GM06990 (cell line): ENCODE measurements at regions not wholly inside any gene's neighbourhood (a gene's known extent, or its start where the extent isn't known, plus 50 kb on each side); places are given as distances from the start of the nearest gene placed in this dataset.
"Not testable (repeated sequence)": the region's sequence is repeated elsewhere in the genome, so short reads cannot be mapped to it uniquely, and the experiment has no call there.

Source experiments
- DNase-seq: peaks from one replicate; pipeline ENCODE4 v3.0.0-alpha.2; 2011; ENCODE audit not compliant: insufficient read length; ENCODE audit errors: extremely low read depth
- H3K27me3 ChIP-seq: replicated peaks from 2 replicates; pipeline ENCODE4 v1.6.0; 2011; ENCODE audit warnings: low read length; ENCODE audit not compliant: control insufficient read depth, insufficient read depth
- H3K36me3 ChIP-seq: 2 replicates; pipeline ENCODE4 v1.5.1; 2011; ENCODE audit warnings: low read length; ENCODE audit not compliant: control insufficient read depth, insufficient read depth
- H3K4me3 ChIP-seq: replicated peaks from 2 replicates; pipeline ENCODE4 v1.5.1; 2011; ENCODE audit warnings: low read depth, mild to moderate bottlenecking, control low read depth, low read length
- CTCF ChIP-seq: IDR thresholded peaks from 2 replicates; pipeline ENCODE4 v1.5.1; 2011; ENCODE audit warnings: low read length, control low read depth, mild to moderate bottlenecking, inconsistent platforms; ENCODE audit not compliant: insufficient read depth, poor library complexity, severe bottlenecking

- DNase-seq, result no peak
- Histone ChIP-seq H3K4me3 (no peak overlapping the region), H3K36me3 (no peaks in the 10 kb centered on the region), H3K27me3 (peaks cover 1% of the 10 kb centered on the region)
- TF ChIP-seq CTCF, result no peak
Measured at GRCh38 chr20:47907031-47907675, 121.9 kb upstream of the SULF2 start.

DNA sequence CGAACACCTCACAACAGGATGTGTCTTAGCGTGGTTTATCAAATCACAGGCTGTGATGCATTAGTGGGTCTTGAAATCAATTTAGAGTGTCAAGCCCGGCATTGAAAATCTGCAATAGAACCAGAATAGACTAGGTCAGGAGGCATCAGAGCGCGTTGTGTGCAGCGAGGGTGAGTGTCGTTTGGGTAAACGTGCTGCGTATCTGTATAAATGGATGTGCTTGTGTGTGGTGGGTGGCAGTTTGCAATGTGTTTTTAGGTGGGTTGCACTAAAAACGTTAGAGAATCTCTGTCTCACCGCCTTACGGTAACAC lies 121.0 kb upstream of the SULF2 start:
- no peak for TF ChIP-seq CTCF
- Histone ChIP-seq H3K4me3 (no peak overlapping the region), H3K36me3 (no peaks in the 10 kb centered on the region), H3K27me3 (peaks cover 1% of the 10 kb centered on the region)
- DNase-seq, result no peak

- Histone ChIP-seq H3K27me3 (peaks cover 1% of the 10 kb centered on the region), H3K36me3 (no peaks in the 10 kb centered on the region), H3K4me3 (no peak overlapping the region)
- DNase-seq, result no peak
- no peak for TF ChIP-seq CTCF
Measured at GRCh38 chr20:47905628-47906347, 120.5 kb upstream of the SULF2 start.

GRCh38 chr20:47903009-47903408 lies 117.7 kb upstream of the SULF2 start:
- not testable (repeated sequence) for H3K36me3 ChIP-seq, H3K4me3 ChIP-seq, H3K27me3 ChIP-seq, DNase-seq

DNA sequence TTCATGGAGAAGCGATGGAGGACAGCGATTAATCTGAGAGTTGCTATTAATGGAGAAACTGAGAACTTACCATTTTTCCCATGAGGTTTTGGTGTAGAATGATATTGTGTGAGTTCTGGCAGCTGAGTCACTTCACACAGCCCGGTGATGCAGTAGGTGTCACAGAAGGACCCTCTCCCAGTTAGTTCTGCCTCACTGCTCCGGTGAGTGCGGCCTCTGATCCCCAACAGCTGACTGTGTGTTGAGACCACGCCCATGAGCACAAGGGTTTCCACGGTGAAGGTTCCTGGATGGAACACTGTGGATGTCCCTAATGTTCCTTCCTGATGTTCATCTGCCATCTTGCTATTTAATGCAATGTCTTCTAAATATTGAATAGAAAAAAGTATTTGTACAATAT lies 114.0 kb upstream of the SULF2 start:
- not testable (repeated sequence) for H3K27me3 ChIP-seq

DNA sequence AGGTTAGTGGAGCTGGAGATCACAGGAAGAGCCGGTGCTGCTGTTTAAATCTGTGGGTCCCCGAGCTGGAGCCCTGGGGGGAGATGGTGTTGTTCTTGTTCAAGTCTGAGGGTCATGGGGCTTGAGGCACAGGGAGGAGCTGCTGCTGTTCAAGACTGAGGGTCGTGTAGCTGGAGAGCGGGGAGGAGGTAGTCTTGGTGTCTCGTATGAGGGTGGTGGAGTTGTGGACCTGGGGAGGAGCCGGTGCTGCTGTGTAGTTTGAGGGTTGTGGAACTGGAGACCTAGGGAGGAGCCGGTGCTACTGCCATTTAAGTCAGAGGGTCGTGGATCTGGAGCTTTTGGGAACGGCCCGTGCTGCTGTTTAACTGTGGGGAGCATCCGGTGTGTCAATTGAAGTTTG lies 112.2 kb upstream of the SULF2 start:
- no peak for TF ChIP-seq CTCF
- Histone ChIP-seq H3K27me3 (no peaks in the 10 kb centered on the region; the same call in 1 of the 2 replicates), H3K36me3 (no peaks in the 10 kb centered on the region), H3K4me3 (no peak overlapping the region)
- DNase-seq, result no peak

More for the DNA sequence above, 114.0 kb upstream of the SULF2 start:
- not testable (repeated sequence) for H3K4me3 ChIP-seq, H3K36me3 ChIP-seq, DNase-seq

GRCh38 chr20:47892681-47893080 lies 107.4 kb upstream of the SULF2 start:
- H3K4me3 ChIP-seq, H3K27me3 ChIP-seq, H3K36me3 ChIP-seq, DNase-seq: not testable (repeated sequence)

DNA sequence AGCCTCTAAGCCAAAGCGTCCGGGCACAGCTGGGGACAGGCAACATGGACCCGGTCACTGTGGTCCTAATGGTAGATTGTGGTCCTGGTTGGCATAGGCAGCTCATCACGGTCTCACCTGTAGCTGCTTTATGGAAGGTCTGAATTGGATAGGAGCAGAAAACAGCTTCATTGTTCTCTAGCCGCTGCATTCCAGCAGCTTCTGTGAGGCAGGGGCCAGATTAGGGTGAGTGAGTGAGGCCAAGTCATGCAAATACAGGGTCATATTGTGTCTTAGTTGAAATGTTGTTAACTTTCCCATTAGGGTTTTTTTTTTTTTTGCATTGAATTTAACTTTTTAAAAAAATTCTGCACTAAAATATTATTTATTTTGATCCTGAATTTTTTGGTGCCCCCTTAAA lies 105.4 kb upstream of the SULF2 start:
- not testable (repeated sequence) for H3K4me3 ChIP-seq, H3K27me3 ChIP-seq, DNase-seq, H3K36me3 ChIP-seq

- H3K27me3 ChIP-seq, DNase-seq, H3K36me3 ChIP-seq, H3K4me3 ChIP-seq: not testable (repeated sequence)
Measured at GRCh38 chr20:47889751-47890150, 104.5 kb upstream of the SULF2 start.
